NCI-H2171 (cell line): ENCODE measurements at regions not wholly inside any gene's neighbourhood (a gene's known extent, or its start where the extent isn't known, plus 50 kb on each side); places are given as distances from the start of the nearest gene placed in this dataset.

ENCODE experiments used
- DNase-seq: peaks from one replicate; lab custom pipeline; 2025; lab: John Stamatoyannopoulos, UW

GRCh38 chr20:56957737-56958553, 308.5 kb downstream of the BMP7 start:
- DNase-seq = peak; percentile 69

GRCh38 chr20:56964901-56965300, 301.5 kb downstream of the BMP7 start:
- no peak for DNase-seq

DNA sequence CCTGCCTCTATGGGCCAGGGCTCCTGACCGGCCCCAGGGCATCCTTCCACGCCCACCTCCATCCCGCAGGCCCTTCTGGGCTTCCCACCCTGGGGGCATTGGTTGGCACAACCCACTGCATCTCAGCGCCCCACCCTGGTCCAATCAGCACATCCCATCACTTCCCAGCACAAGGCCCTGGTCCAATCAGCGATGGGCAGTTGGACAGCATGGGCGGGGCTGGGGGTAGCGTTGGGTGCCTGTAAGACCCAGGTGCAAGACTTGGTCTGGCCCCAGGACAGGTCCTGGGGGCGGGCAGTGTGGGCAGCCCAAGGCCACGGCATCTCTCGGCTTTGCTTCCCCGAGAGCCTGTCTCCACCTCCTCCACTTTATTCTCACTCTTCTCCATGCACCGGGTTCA, 298.5 kb downstream of the BMP7 start:
- DNase-seq = no peak

DNA sequence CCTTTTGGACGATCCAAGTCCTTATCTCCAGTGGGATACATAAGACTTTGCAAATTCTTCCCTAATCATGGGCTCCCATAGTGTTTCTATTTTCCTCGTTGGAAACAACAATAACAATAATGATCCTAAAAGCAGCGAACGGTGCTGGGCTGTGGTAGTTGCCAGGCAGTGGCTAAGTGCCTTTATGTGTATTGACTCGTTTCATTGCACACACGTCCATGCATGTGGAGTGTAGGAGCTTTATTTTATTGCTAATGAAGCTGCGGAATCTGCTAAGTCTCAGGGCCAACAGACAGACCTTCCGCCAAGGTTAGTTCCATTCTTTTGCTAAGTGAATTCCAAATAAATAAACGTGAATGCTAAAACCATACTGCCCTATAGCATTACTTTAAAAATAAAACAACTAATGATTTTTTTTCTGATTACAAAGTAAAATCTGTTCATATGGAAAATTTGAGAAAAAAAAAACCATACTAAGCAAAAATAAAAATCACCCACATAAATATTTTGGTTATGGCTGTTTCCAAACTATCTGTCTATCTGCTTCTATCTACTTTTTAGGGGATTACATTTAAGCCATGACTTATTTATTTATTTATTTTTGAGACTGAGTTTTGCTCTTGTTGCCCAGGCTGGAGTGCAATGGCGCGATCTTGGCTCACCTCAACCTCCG, 297.9 kb downstream of the BMP7 start:
- no peak for DNase-seq

DNA sequence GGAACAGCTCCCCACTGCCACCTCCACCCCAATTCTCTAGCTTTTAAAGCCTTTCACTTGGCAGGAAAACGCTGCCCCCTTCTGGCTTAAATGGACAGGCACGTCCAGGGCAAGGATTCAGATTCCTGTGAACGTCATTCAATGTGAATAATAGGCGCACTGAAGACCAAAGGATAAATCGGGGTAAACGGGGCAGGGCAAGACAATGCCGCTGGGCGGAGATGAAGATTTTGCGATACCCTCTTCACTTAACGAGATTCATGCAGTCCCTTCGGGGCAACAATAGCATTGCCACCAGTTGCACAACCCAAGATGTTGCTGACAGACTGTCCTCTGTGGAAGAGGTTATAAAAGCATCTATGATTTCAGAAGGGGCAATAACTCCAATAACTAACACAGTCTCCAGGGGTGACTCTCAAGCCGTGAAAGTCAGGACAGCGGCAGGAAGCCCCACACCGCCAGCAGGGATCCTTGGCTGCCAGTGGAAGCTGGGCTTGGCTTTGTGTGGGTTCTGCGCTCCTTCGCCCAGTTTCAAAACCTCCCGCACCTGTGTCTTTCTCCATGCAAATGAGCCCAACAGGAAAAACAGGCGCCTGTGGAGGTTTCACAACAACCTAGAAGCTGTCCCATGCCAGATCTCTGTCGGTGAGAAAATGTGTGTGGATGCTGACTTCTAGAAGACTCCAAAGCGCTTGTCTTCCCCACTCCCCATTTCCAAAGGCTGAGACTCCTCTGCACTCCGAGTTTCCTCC, 291.8 kb downstream of the BMP7 start:
- no peak for DNase-seq

GRCh38 chr20:56975838-56976237, 290.6 kb downstream of the BMP7 start:
- DNase-seq = no peak

DNA sequence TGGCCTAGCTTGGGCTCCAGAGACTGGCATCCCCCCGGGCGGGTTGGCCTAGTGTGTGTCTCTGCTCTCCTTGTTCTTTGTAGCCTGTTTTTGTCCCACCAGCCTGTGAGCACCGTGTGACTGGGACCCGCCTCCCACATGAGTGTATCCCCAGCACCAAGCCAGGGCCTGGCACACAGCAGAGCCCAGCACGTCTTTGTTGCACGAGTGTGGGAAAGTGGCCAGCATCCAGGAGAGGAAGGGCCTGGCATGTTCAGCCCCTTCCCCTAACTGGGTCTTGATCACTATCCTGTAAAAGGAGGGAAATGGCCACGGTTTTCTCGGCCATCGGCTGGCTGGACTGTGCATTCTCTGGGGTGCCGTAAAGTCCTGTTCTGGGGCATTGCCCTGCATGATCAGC, 290.1 kb downstream of the BMP7 start:
- DNase-seq = no peak

GRCh38 chr20:56978475-56978874, 288.0 kb downstream of the BMP7 start:
- DNase-seq = no peak

DNA sequence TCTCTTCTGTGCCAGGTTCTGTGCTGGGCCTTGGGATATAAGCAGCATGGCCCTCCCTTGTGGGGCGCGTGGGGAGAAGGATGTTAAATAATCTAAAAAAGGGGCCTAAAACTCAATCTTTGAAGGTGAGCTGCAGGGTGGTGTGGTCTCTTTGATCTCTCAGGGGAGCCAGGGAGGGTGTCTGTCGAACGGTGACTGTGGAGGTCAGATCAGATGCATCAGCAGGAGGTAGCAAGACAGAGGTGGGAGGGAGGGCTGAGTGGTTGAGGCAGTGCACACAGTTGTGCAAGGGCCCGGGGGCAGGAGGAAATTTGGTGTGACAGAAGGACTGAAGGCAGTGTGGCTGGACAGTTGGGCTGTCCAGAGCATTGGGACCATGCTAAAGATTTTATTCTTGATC, 287.3 kb downstream of the BMP7 start:
- no peak for DNase-seq

DNA sequence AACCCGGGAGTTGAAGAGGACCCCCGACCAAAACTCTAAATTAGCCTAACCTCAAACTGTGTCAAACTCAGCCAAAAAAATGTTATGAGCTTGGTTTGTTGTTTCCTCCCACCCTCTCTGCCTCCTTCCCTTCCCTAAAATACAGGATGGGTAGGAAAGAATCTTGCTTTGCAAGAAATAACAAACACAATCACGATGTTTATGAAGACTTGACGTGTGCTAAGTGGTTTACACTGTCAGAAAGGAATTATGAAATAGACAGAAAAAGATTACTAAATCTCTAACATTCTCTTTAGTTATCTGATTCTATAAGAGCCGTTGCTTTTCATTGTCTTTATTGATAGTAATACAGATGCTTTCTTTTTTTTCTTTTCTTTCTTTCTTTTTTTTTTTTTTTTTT, 285.1 kb downstream of the BMP7 start:
- no peak for DNase-seq

DNA sequence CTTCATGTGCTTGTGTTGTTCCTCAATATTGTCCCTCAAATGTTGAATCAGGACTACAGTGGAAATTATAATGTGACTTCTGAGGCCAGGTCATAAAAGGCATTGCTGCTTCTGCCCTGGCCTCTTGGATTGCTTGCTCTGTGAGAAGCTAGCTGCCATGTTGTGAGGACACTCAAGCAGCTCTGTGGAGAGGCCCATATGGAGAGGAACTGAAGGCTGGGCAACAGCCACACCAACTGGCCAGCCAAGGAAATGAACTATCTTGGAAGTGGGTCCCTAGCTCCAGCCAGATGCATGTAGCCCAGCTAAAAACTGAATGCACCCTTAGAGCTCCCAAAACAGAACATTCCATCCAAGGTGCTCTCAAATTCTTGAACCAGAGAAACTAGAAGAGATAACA, 282.6 kb downstream of the BMP7 start:
- no peak for DNase-seq

DNA sequence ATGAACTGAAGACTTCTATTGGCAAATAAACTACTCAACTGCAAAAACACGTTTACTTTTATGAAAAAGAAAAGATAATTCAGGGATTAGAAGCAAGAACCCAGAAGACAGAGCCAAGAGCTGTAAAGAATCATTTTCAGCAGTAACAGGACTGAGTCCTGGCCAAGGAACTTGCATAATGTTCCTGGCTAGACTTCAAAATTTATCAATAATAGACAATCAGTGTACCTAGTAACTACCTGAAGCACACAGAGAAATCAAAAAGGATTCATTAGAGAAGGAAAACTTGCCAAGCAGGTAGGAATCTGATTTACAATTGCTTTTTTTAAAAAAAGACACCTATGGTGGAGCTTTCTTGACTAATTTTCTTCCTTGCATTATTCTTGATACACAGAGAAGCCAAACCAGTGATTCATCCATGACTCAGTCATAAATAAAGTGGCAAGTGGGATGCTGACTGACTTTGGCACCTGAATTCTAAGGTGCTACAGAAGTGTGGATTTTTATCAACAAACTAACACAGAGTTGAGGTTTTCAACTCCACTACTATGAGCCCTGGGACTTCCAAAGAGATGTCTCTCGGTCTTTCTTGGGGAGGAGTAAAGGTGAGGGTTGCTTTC, 281.3 kb downstream of the BMP7 start:
- DNase-seq = no peak

- DNase-seq = no peak
These were observed 280.0 kb downstream of the BMP7 start for GRCh38 chr20:56986476-56986875.

DNA sequence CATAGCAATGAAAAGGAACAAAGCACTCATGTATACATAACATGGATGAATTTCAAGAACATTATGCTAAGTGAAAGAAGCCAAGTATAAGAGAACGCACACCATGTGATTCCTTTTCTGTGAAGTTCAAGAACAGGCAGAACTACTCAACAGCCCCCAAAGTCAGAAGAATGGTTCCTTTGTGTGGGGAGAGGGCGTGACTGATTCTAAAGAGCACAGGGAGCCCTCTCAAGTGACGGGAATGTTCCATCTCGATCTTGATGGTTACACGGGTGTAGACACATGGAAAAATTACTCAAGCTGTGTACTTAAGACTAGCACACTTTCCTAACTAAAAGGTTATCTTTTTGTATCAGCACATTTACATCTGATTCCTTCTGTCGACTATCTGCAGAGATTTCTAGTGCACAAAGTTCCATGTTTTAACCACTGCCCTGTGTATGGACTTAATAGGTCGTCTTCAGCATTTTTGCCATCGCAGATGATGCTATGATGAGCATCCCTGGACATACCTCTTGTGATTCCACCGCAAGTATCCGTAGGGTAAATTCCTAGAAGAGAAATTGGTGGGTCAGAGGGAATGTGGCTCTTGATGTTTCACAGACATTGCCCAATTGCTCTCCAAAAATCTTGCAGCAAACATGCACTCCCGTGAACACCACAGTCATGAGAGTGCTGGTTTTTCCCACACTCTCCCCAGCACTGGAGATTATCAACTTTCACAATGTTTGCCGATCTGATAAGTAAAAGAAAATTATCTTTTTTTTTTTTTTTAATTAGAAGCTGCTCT, 279.3 kb downstream of the BMP7 start:
- no peak for DNase-seq

- no peak for DNase-seq
These were observed 278.5 kb downstream of the BMP7 start for GRCh38 chr20:56987986-56988385.

- DNase-seq = no peak
These were observed 278.0 kb downstream of the BMP7 start for GRCh38 chr20:56988446-56988845.

- no peak for DNase-seq
These were observed 276.9 kb downstream of the BMP7 start for GRCh38 chr20:56989516-56989915.

DNA sequence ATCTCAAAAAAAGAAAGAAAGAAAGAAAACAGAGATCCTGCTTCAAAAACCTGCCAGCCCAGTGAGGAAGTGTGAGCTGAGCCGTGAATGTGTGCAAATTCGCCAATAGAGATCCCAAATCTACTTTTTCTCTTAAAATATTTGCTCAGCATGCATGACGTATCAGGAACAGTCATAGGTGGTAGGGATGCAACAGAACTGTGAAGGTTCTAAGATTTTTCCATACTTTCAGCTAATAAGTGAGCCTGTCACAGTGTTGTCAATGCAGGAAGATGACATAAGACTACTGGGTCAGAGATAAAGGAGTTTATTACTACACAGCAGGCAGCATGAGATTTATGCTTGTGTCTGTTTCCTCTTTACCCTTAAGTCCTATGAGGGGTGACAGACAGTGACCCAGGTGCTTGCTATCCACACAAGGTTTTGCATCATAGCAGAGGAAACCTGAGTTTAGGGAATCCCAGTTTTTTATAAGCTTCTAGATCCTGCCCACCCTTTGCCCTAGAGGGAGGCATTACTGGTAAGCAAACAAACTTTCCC, 273.4 kb downstream of the BMP7 start:
- DNase-seq = no peak

DNA sequence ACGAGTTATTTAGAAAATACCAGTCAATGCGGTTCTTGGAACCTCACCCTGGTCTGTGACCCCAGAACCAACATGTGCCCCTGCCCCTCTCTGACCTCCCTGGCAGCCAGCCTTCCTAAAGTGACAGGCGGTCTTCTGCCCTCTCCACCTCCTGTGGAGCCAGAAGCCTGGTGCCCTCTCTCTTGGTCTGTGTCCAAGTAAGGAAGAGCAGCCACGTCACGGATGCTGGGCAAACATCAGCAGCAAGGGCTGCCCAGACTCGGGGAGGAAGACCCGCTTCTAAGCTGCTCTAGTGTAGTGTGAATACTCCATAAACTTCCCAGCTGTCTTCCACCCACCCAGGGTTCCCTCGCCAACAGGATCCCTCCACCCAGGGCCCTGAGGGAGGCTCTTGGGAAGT, 272.4 kb downstream of the BMP7 start:
- DNase-seq = no peak

DNA sequence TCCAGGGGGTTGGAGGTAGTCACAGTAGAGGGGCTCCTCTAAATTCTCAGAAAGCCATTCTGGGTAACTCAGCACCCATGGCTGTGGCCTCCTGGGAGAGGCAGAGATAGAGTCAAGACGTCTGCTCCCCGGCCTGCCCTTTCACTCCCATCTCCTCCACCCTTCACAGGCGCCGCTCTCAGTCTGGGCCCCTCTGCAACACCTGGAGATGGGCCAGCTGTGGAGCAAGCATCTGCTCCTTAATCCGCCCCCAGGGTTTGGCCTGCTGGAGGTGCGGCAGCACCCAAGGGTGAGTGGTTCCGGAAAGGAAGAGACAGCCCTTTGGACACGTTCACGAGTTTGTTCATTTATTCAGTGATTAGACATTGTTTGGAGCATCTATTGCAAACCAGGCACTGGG, 271.3 kb downstream of the BMP7 start:
- DNase-seq = no peak

DNA sequence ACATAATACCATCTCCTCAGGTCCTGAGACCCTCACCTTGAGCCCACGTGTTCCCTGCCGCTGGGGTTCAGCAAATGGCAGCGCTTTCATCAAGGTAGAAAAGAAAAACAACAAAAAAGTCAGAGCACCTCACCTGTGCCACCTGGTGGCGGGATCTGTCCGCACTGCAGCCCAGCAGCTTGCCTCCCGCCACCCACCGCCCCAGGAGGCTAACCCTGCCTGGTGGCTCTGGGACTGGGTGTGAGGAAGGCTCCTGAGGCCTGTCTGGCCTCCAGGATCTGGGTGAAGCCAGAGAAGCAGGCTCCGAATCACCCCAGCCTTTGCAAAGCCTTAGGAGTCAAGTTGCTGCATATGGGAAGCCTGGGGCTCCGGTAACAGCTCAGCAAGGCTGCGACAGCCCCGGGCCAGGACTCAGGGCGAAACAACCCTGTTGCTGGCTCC, 270.8 kb downstream of the BMP7 start:
- no peak for DNase-seq
